Activated gamma-delta T cell treated with anti-CD3 and anti-CD28 coated beads, Interleukin-2, amount 50 U/mL, for 16 hours (primary cell): ENCODE measurements at regions not wholly inside any gene's neighbourhood (a gene's known extent, or its start where the extent isn't known, plus 50 kb on each side); places are given as distances from the start of the nearest gene placed in this dataset.

Experiments
- DNase-seq: peaks from one replicate; pipeline ENCODE4 v3.0.0-alpha.2; 2020; ENCODE audit warnings: low read depth

DNA sequence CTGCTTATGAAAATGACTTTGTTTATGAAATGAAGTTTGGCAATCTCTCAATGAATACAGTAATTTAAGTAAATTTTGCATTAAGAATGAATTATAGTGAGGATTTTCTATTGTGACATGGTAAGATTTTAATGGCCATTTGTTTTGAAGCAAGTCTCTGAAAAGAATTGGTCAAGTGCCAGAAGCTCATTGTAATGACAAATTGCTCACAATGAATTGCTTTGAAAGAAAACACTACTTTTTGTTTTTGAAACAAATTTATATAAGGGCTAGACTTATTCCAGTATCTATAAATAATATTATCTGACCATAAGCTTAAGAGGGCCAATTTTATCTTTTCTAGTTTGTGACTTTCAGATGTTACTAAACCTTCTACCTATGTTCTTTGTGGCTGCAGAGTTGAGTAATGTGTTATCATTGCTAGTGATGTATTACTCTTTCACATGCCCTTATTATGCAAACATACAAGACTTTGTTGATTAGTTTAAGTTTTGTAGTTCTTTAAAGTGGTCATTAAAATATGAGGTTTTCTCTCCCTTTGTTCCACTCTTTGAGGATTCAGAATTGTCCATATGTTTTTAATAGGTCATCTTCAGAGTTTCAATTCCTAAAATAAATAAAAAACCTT is 93.0 kb upstream of the ZNF608 start:
- no peak for DNase-seq

DNA sequence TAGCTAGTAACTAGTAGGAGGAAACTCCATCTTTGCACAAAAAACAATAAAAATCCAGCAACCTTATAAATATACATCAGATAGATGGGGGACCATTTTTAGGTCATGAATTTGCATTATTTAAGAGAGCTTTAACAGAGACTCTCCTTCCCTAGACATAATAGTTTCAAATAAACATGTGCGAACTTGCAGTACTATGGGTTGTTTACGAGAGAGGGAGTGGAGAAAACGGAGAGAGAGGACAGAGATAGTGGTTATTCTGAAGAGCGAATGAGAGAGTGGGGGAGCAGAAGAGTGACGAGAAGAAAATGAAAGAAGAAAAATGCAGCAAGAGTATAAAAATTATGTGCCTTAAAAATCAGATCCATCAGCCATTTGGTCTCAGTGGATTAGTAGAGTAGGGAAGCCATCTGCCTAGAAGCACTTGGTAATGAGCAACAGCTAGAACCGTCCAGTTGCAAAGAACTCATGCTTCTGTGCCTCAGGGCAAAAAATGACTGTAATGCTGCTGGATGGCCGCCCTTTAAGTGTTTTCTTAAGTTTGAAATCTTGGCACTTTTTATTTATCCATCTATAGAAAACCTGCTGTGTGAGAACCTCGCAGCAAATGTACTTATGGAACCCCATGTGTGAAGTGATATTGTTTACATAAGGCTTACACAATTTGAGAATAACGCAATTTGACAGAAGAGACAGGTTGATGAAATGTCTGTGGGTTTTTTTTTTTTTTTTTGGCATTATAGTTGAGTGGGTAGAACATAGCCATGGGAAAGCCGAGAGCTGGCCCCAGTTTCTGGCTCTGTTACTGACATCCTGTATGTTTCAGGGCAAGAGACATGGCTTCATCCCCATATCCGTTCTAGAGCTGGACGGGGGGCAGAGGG is 95.6 kb upstream of the ZNF608 start:
- no peak for DNase-seq

DNA sequence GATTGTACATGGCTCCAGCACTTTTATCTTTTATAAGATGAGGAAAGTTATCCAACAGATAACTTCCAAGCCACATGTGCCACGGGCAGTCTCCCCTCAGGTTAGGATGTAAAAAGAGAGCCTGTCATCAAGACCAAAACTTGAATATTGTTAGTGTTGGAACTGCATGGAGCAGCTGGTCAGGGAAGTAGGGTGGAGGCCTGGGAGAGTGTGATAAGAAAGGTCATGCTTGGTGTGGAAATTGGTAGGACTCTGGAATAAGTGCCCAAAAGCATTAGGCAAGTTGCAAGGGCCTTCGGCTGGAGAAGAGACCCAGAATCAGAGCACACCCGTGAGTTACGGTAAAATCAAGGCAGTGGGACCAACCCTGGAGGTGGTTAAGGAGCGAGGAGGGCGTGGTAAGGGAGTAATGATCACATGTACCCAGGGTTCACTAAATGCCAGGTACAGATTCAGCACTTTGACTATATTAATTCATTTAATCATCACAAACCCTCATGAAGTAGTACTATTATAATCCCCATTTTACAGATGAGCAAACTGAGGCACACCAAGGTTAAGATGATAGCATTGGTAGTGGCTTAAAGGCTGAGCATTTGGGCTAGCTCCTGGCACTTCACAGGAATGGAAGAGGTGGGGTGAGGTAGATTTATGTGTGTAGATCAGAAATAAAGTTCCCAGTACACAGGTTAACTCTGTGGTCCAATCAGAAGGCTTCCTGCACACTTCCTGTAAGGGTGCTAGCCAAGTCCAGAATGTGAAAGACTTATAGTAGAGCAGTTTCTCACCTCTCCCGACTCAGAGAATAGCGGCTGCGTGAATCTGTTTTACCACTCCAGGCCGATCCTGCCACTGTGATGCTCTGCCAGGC is 96.5 kb upstream of the ZNF608 start:
- DNase-seq = no peak

DNA sequence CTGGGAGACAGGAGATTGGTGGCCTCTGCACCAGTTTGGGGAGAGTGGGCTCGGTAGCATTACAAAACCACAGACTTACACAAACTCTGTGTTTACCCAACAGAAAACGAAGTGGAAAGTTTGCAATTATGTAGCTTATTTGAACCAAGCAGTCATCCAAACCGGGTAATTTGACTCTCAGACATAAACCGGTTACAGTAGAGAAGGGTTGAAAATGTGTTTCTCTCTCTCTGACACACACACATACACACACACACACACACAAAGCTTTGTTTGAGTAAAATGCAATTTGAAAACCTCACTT is 97.1 kb upstream of the ZNF608 start:
- no peak for DNase-seq

DNA sequence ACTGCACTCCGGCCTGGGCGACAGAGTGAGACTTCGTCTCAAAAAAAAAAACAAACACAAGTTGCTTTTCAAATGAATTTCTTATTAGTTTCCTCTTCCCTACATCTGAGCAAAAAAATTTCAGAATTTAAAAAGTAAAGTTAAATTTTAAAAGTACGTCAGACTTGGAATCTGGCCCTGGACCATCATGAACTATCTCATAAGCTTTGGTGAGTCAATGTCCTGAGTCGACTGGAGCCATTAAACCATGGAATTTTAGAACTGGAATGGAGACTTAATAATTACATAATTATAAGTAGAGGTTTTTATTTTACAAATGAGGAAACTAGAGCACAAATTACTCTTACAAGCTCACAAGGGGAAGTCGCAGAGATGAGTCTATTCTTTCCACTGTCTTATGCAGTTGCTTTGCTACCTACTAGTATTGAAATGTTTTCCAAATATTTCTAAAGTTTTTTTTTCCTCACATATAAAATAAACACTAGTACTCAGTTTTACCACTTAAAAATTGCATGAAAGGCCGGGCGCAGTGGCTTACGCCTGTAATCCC is 98.0 kb upstream of the ZNF608 start:
- DNase-seq = no peak

DNA sequence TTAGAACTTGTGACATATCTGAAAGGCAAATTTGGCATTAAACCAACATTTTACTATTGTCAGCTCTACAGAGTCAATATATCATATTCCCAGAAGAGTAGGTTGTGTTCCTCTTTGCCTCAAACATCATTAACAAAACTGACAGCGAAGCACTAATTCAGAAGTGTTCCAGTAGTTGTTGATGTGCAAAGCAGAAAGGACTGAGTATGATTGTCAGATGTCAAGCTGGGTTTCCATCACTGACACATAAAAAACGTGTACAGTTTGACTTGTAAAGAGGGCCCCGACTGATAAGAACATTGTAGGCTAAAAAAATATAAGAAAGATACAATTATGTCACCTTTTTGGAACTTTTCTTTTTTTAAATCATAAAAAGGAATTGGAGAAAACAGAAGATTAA is 101.5 kb upstream of the ZNF608 start:
- DNase-seq = no peak

DNA sequence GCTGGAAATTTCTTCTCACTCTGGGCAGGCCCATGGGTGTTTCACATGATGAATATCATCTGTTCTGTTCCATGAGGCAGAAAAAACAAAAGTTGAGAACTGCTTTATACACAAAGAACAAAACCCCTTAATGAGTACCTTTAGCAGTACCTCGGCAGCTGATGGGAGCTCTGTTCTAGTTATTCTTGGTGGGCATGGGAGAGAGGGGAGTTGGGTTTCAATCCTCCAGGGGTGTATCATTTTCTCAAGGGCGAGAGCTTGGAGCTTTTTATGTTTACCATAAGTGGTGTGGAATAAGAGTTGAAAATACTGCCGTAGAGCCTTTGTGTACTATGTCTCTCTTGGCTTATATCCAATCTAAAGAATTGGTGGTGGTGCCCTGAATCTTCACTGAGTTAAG is 103.3 kb upstream of the ZNF608 start:
- no peak for DNase-seq

DNA sequence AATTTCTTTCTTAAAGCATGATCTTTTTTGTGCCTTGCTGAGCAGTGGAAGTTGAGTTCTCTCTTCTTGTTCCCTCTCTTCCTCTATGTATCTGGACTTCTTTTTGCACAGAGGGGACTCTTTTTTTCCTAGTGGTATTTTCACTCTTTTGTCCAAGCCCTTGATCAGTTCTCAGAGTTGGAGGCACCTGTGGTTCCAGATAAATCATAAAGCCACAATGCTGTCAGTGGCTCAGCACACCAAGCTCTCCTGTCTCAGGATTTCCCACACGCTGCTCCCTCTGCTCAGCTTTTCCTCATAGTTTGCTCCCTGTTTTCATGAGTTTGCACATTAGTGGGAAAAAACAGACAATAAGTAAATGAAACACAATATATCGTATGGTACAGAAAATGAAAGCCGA is 110.3 kb upstream of the ZNF608 start:
- no peak for DNase-seq

DNA sequence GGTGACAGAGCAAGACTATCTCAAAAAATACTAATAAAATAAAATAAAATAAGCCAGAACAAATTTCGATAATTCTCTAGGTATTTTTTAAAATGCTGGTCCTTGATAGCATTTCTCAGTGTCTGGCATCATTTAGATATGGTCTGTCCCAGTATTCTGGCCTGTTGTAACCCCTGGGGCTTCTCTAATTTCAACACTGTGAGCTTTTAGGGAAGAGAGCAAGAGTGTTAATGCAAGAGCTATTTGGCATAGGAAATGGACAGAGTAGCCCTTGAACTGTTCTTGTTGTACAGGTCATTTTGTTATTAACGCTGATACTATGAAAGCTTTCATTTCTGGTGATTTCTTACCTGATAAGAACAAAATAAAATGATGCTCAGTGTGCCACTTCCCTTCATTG is 112.2 kb upstream of the ZNF608 start:
- DNase-seq = no peak

DNA sequence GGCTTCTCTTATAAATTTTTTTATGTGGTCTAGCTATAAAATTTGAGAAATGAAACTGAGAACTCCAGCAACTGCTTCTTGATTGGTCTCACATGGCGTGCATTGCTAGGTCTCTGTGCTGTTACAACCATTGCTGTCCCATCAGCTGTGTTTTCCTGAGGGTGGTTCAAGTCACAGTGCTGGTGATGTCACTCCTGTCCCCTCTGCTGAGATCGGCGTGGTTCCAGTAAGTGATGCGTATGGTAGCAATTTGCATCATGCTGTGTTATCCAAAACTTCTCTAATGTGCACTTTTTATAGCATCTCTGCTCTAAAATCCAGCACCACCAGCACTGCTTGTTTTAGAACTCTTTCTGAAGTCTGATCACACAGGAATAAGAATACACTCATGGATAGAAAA is 112.6 kb upstream of the ZNF608 start:
- DNase-seq = no peak

DNA sequence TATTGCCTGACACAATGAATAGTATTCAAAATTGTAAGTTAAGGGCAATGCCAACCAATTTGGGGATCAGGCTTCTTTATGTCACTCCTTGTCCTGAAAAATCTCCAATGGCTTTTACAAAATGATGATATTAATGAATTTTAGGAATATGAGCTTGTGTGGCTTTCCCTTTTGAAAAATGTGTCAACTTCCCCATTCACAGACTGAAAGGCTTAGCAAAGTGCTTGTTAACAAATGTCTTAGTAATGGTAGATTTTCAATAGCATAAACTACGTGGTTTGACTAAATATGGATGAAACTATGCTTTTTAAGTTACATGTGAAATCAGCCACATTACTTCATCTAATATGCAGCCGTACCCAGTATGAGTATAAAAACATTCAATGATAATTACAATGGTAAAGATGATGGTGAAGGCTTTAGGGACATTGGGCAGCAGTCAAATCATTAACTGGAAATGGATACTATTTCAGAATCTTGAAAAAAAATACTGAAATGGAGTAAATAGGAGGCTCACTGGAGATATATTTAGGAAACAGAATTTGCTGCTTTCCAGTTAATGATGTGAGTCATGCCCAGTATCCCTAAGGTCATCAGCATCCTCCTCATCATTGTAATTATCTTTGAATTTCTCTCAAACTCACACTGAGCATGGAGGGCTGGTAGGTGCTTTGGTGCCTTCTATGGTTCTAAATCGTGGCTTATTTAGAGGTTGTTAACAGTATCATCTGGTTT is 113.3 kb upstream of the ZNF608 start:
- no peak for DNase-seq

DNA sequence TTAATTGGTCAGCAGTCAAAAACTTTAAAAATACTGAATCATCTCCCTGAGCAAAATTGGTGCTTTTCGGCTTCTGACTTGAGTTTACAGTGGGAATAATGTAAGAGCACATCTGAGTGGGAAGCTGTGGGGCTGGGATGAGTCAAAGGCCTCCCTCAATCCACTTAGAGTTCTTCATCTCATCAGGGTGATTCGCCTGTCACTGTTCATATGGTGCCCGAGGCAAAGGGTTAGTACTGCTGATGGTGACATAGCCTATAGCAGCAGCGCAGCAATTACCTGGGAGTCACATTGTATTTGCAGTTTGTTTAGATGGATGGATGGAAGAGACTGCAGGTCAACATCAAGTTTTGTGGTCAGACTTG is 113.8 kb upstream of the ZNF608 start:
- DNase-seq = no peak

DNA sequence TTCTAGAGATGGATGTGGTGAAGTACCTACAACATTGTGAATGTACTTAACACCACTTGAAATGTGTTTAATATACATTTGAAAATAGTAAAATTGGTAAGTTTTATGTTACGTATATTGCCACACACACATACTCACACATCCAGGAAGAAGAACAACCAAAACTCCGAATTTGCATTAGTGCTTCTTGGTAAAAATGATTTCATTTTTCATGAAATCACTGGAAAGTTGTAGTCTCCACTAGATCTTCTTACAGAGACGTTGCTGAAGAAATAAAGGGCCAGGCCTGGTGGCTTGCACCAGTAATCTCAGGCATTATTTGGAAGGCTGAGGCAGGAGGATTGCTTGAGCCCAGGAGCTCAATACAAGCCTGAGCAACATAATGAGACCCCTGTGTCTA is 118.6 kb upstream of the ZNF608 start:
- no peak for DNase-seq

DNA sequence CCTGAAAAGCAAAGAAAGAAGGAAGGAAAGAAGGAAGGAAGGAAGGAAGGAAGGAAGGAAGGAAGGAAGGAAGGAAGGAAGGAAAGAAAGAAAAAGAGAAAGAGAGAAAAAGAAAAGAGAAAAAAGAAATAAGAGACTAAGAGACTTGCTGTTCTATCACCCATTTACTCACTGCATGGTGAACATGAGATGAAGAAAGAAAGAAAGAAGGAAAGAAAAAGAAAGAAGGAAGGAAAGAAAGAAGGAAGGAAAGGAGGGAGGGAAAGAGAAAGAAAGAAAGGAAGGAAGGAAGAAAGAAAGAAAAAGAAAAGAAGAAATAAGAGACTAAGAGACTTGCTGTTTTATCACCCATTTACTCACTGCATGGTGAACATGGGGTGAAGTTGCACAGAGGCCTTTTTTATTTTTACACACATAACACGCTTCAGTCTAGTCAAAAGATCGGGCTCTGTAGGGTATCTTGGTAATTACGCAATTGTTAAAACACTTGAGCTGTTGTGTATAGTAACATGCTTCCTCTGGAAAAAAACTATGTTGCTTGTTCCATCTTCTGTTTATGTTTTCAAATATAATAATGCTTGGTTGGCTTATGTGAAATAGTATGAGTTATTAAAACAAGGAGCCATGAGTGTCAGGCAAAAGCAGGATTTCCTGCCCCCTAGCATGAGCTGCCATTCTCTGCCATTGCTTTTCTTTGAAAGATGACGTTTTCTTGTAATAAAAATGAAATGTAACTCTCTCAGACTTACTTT is 119.3 kb upstream of the ZNF608 start:
- DNase-seq = no peak

DNA sequence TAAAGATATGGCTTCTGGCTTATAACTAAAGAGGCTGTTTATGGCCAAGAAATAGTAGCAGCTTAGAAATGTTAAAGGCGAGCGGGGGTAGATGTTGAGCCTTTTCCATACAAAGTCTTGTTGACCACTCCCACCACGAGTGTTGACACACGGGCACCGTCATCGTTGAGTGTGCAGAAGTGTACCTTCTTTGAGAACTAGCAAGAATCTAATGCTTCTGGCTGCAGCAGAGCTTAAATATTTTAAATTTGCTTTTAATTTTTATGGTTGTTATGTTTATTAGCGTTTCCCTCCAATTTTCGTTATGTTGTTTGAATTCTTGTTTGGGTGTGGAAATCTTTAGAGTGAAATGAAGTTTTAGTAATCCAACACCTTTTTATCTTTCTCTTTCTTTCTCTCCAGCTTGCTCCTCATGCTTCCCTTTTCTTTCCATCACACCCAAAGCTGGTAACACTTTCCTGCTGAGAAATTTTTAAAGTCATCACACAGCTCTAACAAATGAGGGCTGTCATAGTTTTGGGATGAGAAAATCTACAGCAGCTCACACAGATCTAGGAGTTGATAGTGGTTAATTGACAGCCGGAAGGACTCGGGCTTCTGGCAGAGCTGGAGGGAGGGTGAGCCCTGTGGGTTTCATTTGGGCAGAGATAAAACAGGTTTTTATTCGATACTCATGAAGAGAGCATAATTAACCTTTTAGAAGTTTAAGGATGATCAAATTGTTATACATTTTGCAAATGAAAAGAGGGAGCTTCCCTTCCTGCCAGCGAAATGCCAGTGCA is 120.1 kb upstream of the ZNF608 start:
- no peak for DNase-seq

DNA sequence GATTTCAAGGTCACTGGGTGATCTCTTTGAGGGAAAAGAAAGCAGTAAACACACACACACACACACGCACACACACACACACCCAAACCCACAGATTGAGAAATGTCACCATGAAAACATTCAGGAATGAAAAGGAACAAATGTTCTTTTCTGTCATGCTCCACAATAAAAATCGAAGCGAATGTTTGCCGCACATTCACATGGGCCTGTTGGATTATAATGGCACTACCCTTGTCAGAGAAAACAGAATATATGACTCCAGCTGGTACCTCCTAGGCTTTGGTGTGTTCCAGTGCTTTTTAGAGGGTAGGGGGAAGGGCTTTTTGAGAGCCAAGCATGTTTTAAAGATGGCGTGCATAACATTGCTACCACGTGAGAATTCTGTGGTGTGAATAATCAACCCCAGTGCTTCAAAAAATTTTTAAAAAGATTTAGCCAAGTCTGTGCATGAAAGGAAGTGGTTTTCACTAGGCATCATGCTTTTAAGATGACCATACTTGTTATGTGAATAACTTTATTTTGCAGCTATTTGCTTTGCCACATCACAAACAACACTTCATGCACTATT is 120.8 kb upstream of the ZNF608 start:
- no peak for DNase-seq

DNA sequence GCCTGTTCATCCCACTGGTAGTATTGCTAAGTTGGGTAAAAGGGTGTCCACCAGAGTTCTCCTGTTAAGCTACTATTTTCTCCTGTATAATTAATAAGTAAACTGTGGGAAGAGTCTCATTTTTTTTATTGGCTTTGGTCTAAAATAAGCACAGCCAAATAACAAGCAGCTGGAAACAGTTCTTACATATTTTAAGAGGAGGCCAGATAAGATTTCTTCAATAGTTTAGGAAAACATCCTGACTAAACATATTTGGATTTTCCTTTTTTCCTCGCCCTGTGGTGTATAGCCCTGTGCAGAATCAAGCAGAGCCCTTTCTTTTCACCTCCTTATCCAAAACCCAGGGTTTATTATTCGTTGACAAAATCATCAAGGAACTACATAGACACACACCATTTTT is 122.2 kb upstream of the ZNF608 start:
- DNase-seq = no peak

DNA sequence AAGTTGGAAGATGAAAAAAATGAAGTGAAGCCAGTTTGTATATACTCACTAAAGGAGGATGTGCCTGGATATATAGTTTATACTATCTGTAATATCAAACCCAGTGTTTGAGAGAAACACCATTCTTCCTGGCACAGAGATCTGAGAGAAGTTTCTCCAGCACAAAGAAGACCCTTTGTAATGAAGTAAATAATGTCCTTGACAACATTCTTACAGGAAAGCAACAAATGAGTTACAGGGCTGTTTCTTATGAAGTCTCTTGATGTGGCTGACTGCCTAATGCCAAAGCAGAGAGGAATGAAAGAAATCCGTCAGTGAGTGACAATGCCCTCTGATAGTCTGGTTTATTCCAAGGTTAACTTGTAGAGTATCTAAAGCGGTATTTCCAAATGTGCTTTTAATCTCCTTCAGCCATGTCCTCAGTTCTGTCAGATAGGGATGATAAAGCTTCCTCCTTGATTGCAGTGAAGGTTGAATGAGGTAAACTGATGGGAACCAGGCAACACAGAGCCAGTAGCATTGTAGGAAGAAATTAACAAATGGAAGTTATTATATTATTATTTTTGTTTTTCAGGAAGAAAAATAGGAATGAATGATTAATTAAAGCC is 123.1 kb upstream of the ZNF608 start:
- no peak for DNase-seq

DNA sequence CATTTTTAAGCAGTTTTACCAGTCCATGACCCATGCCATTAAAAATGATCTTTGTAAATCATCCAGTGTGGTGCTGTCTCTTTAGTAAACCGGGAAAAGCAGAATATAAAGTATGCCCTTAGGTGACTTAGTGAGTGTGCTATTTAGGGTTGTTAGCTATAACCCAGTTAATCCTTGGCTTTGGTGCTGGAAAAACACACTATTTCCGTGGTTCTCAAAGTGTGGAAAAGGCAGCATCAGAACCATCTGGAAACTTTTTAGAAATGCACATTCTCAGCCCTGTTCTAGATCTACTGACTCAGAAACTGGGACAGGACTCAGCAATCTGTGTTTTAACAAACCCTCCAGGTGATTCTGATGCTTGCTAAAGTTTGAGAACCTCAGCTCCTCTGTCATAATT is 123.6 kb upstream of the ZNF608 start:
- no peak for DNase-seq

DNA sequence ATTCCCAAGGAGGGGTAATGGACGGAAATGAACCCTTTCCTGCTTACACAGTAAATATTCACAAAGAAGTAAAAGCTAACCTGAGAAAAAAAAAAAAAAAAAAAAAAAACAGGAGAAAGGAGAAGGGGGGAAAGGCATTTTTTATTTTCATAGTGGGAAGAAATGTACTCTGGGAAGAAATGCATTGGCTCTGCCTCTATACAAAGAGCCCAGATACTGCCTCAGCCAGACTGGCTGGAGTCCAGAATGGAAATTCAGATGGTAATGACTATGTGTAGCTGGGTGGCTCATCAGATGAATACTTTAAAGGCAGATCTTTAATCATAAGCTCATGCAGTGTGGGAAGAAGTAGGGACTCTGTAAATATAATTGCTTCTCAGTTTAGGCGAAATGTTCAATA is 124.9 kb upstream of the ZNF608 start:
- DNase-seq = no peak
